Heart left ventricle (tissue), 16 donors: ENCODE measurements at regions not wholly inside any gene's neighbourhood (a gene's known extent, or its start where the extent isn't known, plus 50 kb on each side); places are given as distances from the start of the nearest gene placed in this dataset.
A peak's percentile ranks its signal among the peaks of the same experiment; 100 is the strongest.

Experiments
- ATAC-seq, 4 donors: fragments of 200-7000 bp; cut with Tn5 transposase; one replicate each; pipeline ENCODE4 v1.9.1; 2020 to 2022; ENCODE audit warnings: moderate library complexity in 4 of 4, mild to moderate bottlenecking in 3 of 4, moderate number of reproducible peaks in 1 of 4
- DNase-seq, 5 donors: peaks; one replicate each; pipeline ENCODE4 v3.0.0-alpha.2; 2020
- H3K27ac ChIP-seq, 12 donors: fragments of 200-600 bp; sonication (generic) in 4 of 12; one replicate each; pipeline versions ENCODE4 v1.5.0 to v1.8.0; 2016 to 2022; ENCODE audit warnings: mild to moderate bottlenecking in 2 of 12
- H3K27me3 ChIP-seq, 9 donors: fragments of 200-600 bp; sonication (generic) in 2 of 9; one replicate each; pipeline versions ENCODE4 v1.5.1 to v1.8.0; 2016 to 2022; ENCODE audit warnings: mild to moderate bottlenecking in 3 of 9
- H3K36me3 ChIP-seq, 9 donors: fragments of 200-600 bp; sonication (generic) in 2 of 9; one replicate each; pipeline versions ENCODE4 v1.5.0 to v1.8.0; 2018 to 2022; ENCODE audit warnings: mild to moderate bottlenecking in 2 of 9
- H3K4me1 ChIP-seq, 12 donors: fragments of 200-600 bp; sonication (generic) in 4 of 12; one replicate each; pipeline versions ENCODE4 v1.5.0 to v1.8.0; 2016 to 2022; ENCODE audit warnings: mild to moderate bottlenecking in 3 of 12
- H3K4me3 ChIP-seq, 12 donors: fragments of 200-600 bp; sonication (generic) in 4 of 12; one replicate each; pipeline versions ENCODE4 v1.5.0 to v1.8.0; 2017 to 2022; ENCODE audit warnings: mild to moderate bottlenecking in 9 of 12, moderate library complexity in 4 of 12
- H3K9me3 ChIP-seq, 12 donors: fragments of 200-600 bp; sonication (generic) in 4 of 12; one replicate each; pipeline versions ENCODE4 v1.5.0 to v1.8.0; 2016 to 2022; ENCODE audit warnings: mild to moderate bottlenecking in 1 of 12
- CTCF ChIP-seq, 12 donors: fragments of 200-600 bp; sonication (generic) in 4 of 12; IDR thresholded peaks; one replicate each; pipeline versions ENCODE4 v1.5.0 to v1.8.0; 2018 to 2022; ENCODE audit warnings: antibody characterized with exemption in 12 of 12, mild to moderate bottlenecking in 5 of 12
- POLR2A ChIP-seq, 2 donors: fragments of 450-650 bp; IDR thresholded peaks; one replicate each; pipeline ENCODE4 v1.6.1; 2017; ENCODE audit warnings: antibody characterized with exemption in 2 of 2, mild to moderate bottlenecking in 2 of 2, moderate library complexity in 2 of 2
- WGBS, 4 donors: extraction: QIAGEN DNeasy Blood & Tissue Kit in 2 of 4; methylation state at CpG; one replicate each; pipeline versions ENCODE4 v1.1.5 to v1.1.7; 2013 to 2018; 5-methylcytosine and 5-hydroxymethylcytosine counted together
- intact Hi-C, 10 donors: fragments of 100-400 bp; cut with DNase I; formaldehyde crosslinking; loops; one replicate each; pipeline versions ENCODE4 v1.11.1 to v1.14.2; 2022
- donor health status: ischemic (EF 13 %, LVEDD 7.1; RV severe dilation, severe dysfunction).
- donor health status: healthy with polysubstance abuse.
- donor health status: DM: no; HTN: yes; CAD: no.
- donor health status: DM: no; HTN: no; CAD: no.
- donor health status: ischemic (EF 25% LVEDD 6.9; RV normal size, moderate dysfunction).
- donor health status: ischemic (EF 25% LVEDD 5.7; RV mildly dilated, moderate dysfunction).
- donor health status: healthy.
- donor health status: DM: yes; HTN: yes; CAD: no.
- donor health status: ischemic (EF 35%, LVEDD 5.7; RV mildly dilated, moderate dysfunction).
- donor health status: nonischemic (EF 11% LVEDD 7.7; RV severe dilation, severe dysfunction).
- donor health status: DM: yes; HTN: yes; CAD: no.
- donor health status: PGD.
- donor health status: ischemic (EF 29% LVEDD 5.4; RV normal size, mild dysfunction).
- donor health status: nonischemic (EF 23%, LVEDD 6.1; RV moderate dilation, normal function).

- DNase-seq (no peak), ATAC-seq (no peak)
- 87 to 90% (median 87%) methylated on average over 16 of the region's 16 CpGs for WGBS, 4 donors
- TF ChIP-seq POLR2A (IDR thresholded peaks at IDR 0.05) (no peak), CTCF (IDR thresholded peaks at IDR 0.05) (no peak)
- intact Hi-C loops: no loop called here
- Histone ChIP-seq H3K4me3 (no peak overlapping the region), H3K27me3 (no peaks in the 10 kb centered on the region), H3K9me3 (no peaks in the 10 kb centered on the region), H3K36me3 (no peaks in the 10 kb centered on the region), H3K4me1 (peaks cover 0 to 9% (median 0%) of the 10 kb centered on the region in 12 donors), H3K27ac (no peak overlapping the region)
Measured at GRCh38 chr15:31162721-31163510, 61.4 kb upstream of the TRPM1 start.

- 66 to 80% (median 68%) methylated on average over 6 of the region's 6 CpGs for WGBS, 4 donors
Measured at GRCh38 chr15:31163769-31164572, 62.4 kb upstream of the TRPM1 start.

GRCh38 chr15:31164573-31164912 lies 63.0 kb upstream of the TRPM1 start:
- ATAC-seq: no peak
- no peak for DNase-seq
- Histone ChIP-seq H3K4me3 (no peak overlapping the region), H3K9me3 (no peaks in the 10 kb centered on the region), H3K27ac (no peak overlapping the region), H3K27me3 (no peaks in the 10 kb centered on the region), H3K4me1 (peaks cover 0 to 4% (median 0%) of the 10 kb centered on the region in 12 donors), H3K36me3 (no peaks in the 10 kb centered on the region)
- intact Hi-C loops: no loop called here
- WGBS, 4 donors: 89 to 97% (median 93%) methylated on average over 1 of the region's 1 CpG
- TF ChIP-seq CTCF (IDR thresholded peaks at IDR 0.05): no peak
- TF ChIP-seq POLR2A (IDR thresholded peaks at IDR 0.05): no peak

More at GRCh38 chr15:31163769-31164572, 62.4 kb upstream of the TRPM1 start:
- H3K27me3 ChIP-seq: no peaks in the 10 kb centered on the region
- TF ChIP-seq POLR2A (IDR thresholded peaks at IDR 0.05) (no peak), CTCF (IDR thresholded peaks at IDR 0.05) (no peak)
- DNase-seq (no peak), ATAC-seq (no peak)
- intact Hi-C loops: no loop called here
- no peak overlapping the region for H3K4me3 ChIP-seq
- H3K4me1 ChIP-seq: peaks cover 0 to 7% (median 0%) of the 10 kb centered on the region in 12 donors
- no peaks in the 10 kb centered on the region for H3K9me3 ChIP-seq
- H3K36me3 ChIP-seq: no peaks in the 10 kb centered on the region
- H3K27ac ChIP-seq: no peak overlapping the region

GRCh38 chr15:31169558-31169957 lies 68.0 kb upstream of the TRPM1 start:
- WGBS, 4 donors: 90 to 96% (median 92%) methylated on average over 7 of the region's 7 CpGs
- Histone ChIP-seq H3K4me1 (no peaks in the 10 kb centered on the region), H3K36me3 (no peaks in the 10 kb centered on the region), H3K27me3 (no peaks in the 10 kb centered on the region), H3K27ac (no peak overlapping the region), H3K4me3 (no peak overlapping the region), H3K9me3 (no peaks in the 10 kb centered on the region)
- intact Hi-C loops: no loop called here
- DNase-seq (no peak), ATAC-seq (peak in 2 of 4 donors; percentile 8 to 21)
- no peak for TF ChIP-seq CTCF (IDR thresholded peaks at IDR 0.05)
- no peak for TF ChIP-seq POLR2A (IDR thresholded peaks at IDR 0.05)
